PC-9 (cell line): ENCODE measurements at regions not wholly inside any gene's neighbourhood (a gene's known extent, or its start where the extent isn't known, plus 50 kb on each side); places are given as distances from the start of the nearest gene placed in this dataset.
"Not testable (repeated sequence)": the region's sequence is repeated elsewhere in the genome, so short reads cannot be mapped to it uniquely, and the experiment has no call there.

Experiments used
- BruUV-seq: library from RNA; stranded (reverse); fragments of 400-500 nt; replicated peaks from 2 replicates; lab custom pipeline; 2021; lab: Mats Ljungman, UMichigan
- CTCF ChIA-PET: fragments of 300-600 bp; sonication (Branson Sonifier 250); formaldehyde crosslinking; loops from one replicate; lab custom pipeline; 2022; ENCODE audit warnings: antibody characterized with exemption; lab: Charles Lee
- POLR2A ChIA-PET: fragments of 300-600 bp; sonication (Branson Sonifier 250); formaldehyde crosslinking; loops from one replicate; lab custom pipeline; 2022; ENCODE audit warnings: antibody characterized with exemption; ENCODE audit not compliant: unreplicated experiment; lab: Charles Lee
- DNase-seq, 2 experiments: peaks; one replicate each; pipeline versions ENCODE4 v3.0.0 to v3.0.0-alpha.2; 2015 to 2022; ENCODE audit warnings: mixed read lengths in 1 of 2
- H2AFZ ChIP-seq: fragments of 200-600 bp; sonication (generic); 2 replicates; pipeline ENCODE4 v1.8.1; 2017; ENCODE audit warnings: antibody characterized with exemption
- H3F3A ChIP-seq: fragments of 200-600 bp; sonication (generic); 2 replicates; pipeline ENCODE4 v1.8.1; 2017; ENCODE audit warnings: antibody characterized with exemption, mild to moderate bottlenecking, low read depth; ENCODE audit not compliant: insufficient read depth
- H3K27ac ChIP-seq: fragments of 200-600 bp; sonication (generic); 2 replicates; pipeline ENCODE4 v1.6.1; 2016; ENCODE audit warnings: mixed run types
- H3K27me3 ChIP-seq: fragments of 200-600 bp; sonication (generic); 2 replicates; pipeline ENCODE4 v1.6.1; 2016; ENCODE audit warnings: low read depth, mixed run types; ENCODE audit not compliant: insufficient read depth
- H3K36me3 ChIP-seq: fragments of 200-600 bp; sonication (generic); 2 replicates; pipeline ENCODE4 v1.6.1; 2016; ENCODE audit warnings: low read depth, mixed run types
- H3K4me1 ChIP-seq: fragments of 200-600 bp; sonication (generic); replicated peaks from 2 replicates; pipeline ENCODE4 v1.6.1; 2016; ENCODE audit warnings: mixed run types; ENCODE audit not compliant: insufficient read depth
- H3K4me2 ChIP-seq: fragments of 200-600 bp; sonication (generic); 2 replicates; pipeline ENCODE4 v1.6.1; 2017; ENCODE audit warnings: mixed run types
- H3K4me3 ChIP-seq: fragments of 200-600 bp; sonication (generic); 2 replicates; pipeline ENCODE4 v1.6.1; 2016; ENCODE audit warnings: mixed run types
- H3K79me2 ChIP-seq: fragments of 200-600 bp; sonication (generic); 2 replicates; pipeline ENCODE4 v1.6.1; 2017; ENCODE audit warnings: low read depth, mixed run types
- H3K9me2 ChIP-seq: fragments of 200-600 bp; sonication (generic); 2 replicates; pipeline ENCODE4 v1.8.1; 2017; ENCODE audit warnings: mild to moderate bottlenecking; ENCODE audit not compliant: insufficient read depth
- H3K9me3 ChIP-seq: fragments of 200-600 bp; sonication (generic); 2 replicates; pipeline ENCODE4 v1.8.1; 2016; ENCODE audit warnings: low read depth; ENCODE audit not compliant: insufficient read depth
- H4K20me1 ChIP-seq: fragments of 200-600 bp; sonication (generic); 2 replicates; pipeline ENCODE4 v1.8.1; 2017; ENCODE audit not compliant: insufficient read depth
- intact Hi-C: fragments of 100-400 bp; cut with micrococcal nuclease; formaldehyde crosslinking; loops from one replicate; pipeline ENCODE4 v1.10.0; 2022; ENCODE audit not compliant: unreplicated experiment

DNA sequence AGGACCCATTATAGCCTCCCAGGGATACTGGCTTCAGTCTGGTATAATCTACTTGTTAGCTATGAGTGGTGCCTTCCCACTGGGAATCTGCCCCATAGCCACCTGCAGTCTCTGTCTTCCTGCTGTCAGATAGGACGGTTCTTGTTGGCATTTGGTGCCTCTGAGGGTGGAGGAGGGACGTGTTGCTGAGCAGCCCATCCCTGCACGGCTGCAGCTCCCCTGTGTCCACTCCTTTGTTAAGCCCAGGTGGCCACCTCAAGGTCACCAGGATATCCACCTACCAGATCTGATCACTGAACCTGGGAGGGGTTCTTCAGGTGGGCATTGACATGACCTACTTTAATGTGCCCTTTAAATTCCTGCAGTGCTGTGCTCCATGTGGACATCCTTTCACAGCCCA, 1714.2 kb downstream of the SPATA31A7 start:
- DNase-seq, H2AFZ ChIP-seq, H3K9me2 ChIP-seq, BruUV-seq, CTCF ChIA-PET, H3K27ac ChIP-seq, intact Hi-C loops, H3K36me3 ChIP-seq, H3K4me3 ChIP-seq, H3K27me3 ChIP-seq, H3K4me1 ChIP-seq, H3F3A ChIP-seq, POLR2A ChIA-PET, H4K20me1 ChIP-seq, H3K4me2 ChIP-seq, H3K9me3 ChIP-seq, H3K79me2 ChIP-seq: not testable (repeated sequence)

DNA sequence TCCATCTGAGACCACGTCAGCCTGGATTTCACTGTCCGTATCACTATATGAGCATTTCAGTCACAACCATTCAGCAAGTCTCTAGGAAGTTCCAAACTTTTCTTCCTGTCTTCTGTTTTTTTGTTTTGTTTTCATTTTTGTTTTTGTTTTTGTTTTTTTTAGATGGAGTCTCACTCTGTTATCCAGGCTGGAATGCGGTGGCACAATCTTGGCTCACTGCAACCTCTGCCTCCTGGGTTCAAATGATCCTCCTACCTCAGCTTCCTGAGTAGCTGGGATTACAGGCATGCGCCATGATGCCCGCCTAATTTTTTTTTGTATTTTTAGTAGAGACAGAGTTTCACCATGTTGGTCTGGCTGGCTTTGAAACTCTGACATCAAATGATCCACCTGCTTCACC, 1715.9 kb downstream of the SPATA31A7 start:
- H2AFZ ChIP-seq, intact Hi-C loops, H3K9me2 ChIP-seq, H3K27me3 ChIP-seq, H3K4me3 ChIP-seq, H3K79me2 ChIP-seq, CTCF ChIA-PET, DNase-seq, BruUV-seq, H3K4me2 ChIP-seq, H3K27ac ChIP-seq, H4K20me1 ChIP-seq, H3K9me3 ChIP-seq, POLR2A ChIA-PET, H3K36me3 ChIP-seq, H3F3A ChIP-seq, H3K4me1 ChIP-seq: not testable (repeated sequence)

DNA sequence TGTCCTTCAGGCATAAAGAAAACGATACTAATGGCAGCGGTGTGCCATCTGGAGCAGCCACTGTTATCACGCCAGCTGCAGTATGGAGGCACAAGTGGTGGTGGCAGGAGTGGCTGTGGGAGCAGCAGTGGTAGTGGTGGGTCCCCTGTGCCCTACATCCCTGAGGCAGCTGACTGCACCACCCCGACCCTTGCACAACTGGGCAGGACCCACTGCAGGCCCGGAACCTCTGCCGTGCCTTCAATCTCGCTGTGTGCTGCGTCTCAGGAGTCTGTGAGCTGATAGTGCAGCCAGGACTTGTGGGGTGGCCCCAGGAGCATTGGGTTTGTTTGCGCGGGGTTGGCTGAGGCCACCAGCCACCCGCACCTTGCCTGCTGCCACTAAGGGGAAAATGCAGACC, 1718.0 kb downstream of the SPATA31A7 start:
- CTCF ChIA-PET, H3K36me3 ChIP-seq, DNase-seq, H4K20me1 ChIP-seq, BruUV-seq, H3K79me2 ChIP-seq, POLR2A ChIA-PET, intact Hi-C loops, H3K4me2 ChIP-seq, H2AFZ ChIP-seq, H3K4me3 ChIP-seq, H3K27me3 ChIP-seq, H3K9me3 ChIP-seq, H3K27ac ChIP-seq, H3K4me1 ChIP-seq, H3K9me2 ChIP-seq, H3F3A ChIP-seq: not testable (repeated sequence)

DNA sequence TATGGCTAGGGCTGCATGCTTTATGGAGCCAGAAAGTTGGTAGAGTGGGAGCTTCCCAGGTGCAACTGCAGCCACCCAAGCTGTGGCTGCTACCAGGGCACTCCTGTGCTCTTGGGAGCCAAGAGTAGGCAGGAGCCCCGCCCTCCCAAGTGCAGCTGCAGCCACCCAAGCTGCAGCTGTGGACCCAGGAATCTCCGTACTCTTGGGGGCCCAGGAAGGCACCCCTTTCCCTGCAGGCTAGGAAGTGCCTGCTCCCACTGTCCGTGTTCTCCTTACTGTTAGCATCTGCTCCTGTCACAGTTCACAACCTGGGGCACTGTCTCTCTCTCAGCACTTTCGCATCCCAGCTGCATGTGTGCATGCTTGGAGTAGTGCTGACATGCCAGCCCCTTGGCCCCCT, 1718.4 kb downstream of the SPATA31A7 start:
- CTCF ChIA-PET, intact Hi-C loops, POLR2A ChIA-PET, H3F3A ChIP-seq, H3K27me3 ChIP-seq, H3K36me3 ChIP-seq, H4K20me1 ChIP-seq, BruUV-seq, H2AFZ ChIP-seq, H3K9me3 ChIP-seq, H3K9me2 ChIP-seq, H3K79me2 ChIP-seq, H3K4me1 ChIP-seq, H3K4me3 ChIP-seq, H3K27ac ChIP-seq, H3K4me2 ChIP-seq, DNase-seq: not testable (repeated sequence)

DNA sequence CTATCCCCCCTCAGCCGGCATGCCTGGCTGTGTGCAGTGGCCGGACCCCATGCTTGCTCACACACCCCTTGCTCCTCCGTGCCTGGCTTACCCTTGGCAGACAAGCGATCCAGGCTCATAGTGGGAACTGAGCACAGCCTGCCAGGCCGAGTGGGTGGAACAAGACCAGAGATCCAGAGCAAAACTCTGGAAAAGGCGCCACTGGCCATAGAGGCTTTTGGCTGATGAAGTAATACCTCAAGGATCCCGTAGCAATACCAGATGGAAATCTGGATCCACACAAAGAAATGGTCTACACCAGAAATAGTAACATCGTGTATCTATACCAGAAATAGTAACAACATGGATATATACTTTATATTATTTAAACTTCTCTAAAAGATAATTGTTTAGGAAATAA, 1719.6 kb downstream of the SPATA31A7 start:
- H3K9me2 ChIP-seq, DNase-seq, BruUV-seq, H3K9me3 ChIP-seq, H3K36me3 ChIP-seq, H3K4me2 ChIP-seq, H3K4me1 ChIP-seq, H3F3A ChIP-seq, H3K79me2 ChIP-seq, POLR2A ChIA-PET, H4K20me1 ChIP-seq, H3K27ac ChIP-seq, CTCF ChIA-PET, H3K4me3 ChIP-seq, H2AFZ ChIP-seq, H3K27me3 ChIP-seq, intact Hi-C loops: not testable (repeated sequence)

DNA sequence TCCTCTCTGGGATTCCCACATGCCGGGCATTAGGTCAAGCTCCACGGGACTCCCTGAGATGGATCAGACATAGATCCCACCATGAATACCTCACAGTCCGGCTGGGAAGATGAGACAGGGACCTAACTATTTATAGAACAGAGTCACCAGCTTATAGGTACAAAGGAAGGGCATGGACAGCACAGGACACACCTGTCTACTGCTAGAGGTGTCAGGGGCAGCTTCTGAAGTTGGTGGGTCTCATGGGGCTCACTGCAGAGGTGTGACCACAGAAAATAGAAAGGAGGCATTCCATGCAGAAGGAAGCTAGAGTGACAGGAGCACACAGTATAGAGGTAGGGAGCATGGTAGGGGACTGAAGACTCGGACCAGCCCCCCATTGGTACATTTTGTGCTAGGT, 1722.4 kb downstream of the SPATA31A7 start:
- H3K4me3 ChIP-seq, H3K79me2 ChIP-seq, H2AFZ ChIP-seq, H3K27me3 ChIP-seq, POLR2A ChIA-PET, intact Hi-C loops, H3K9me3 ChIP-seq, H3K27ac ChIP-seq, H3K4me1 ChIP-seq, H3K4me2 ChIP-seq, DNase-seq, BruUV-seq, H4K20me1 ChIP-seq, H3K9me2 ChIP-seq, H3K36me3 ChIP-seq, H3F3A ChIP-seq, CTCF ChIA-PET: not testable (repeated sequence)

DNA sequence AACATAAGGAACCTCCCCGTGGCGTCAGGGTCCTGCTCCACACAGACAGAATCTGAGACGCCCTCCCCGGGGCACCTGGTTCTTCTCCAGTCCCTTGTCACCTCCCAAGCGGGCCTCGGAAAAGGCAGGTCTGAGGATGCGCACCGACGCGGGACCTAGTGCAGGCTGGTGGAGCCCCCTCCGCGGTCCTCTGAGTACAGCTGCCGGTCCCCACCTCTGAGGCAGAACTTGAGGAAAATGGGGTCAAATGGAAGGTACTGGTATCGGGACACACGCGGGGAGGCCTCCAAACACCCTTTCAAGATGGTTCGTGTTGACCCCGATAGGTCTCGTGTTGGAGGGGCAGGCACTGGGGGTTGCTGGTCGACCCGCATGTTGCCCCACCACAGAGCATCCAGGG, 1725.3 kb downstream of the SPATA31A7 start:
- H3F3A ChIP-seq, DNase-seq, H3K4me1 ChIP-seq, H3K9me2 ChIP-seq, POLR2A ChIA-PET, H3K9me3 ChIP-seq, H3K4me3 ChIP-seq, BruUV-seq, H3K27ac ChIP-seq, CTCF ChIA-PET, H4K20me1 ChIP-seq, intact Hi-C loops, H3K79me2 ChIP-seq, H3K36me3 ChIP-seq, H3K27me3 ChIP-seq, H2AFZ ChIP-seq, H3K4me2 ChIP-seq: not testable (repeated sequence)

DNA sequence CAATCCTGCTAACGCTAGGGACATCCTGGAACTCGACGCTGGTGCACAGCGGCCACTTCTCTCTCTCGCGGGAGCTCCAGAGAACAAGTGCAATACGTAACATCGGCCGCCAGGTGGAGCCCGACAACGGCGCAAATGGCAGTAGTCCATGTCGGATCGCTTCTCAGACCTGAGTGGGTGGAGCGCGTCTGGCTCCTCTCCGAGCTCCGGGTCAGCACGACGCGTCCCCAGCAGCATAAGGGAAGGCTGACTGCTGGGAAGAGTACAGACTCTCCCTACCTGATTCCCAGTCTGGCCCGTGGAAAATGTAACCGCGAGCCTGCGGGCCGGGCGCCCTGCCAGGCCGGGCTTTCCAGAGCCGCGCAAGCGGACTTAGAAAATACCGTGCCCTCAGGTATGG, 1725.8 kb downstream of the SPATA31A7 start:
- H3K27ac ChIP-seq, H3K36me3 ChIP-seq, H3K4me3 ChIP-seq, DNase-seq, H3K27me3 ChIP-seq, H3K79me2 ChIP-seq, CTCF ChIA-PET, H3F3A ChIP-seq, BruUV-seq, POLR2A ChIA-PET, H3K4me2 ChIP-seq, H3K9me3 ChIP-seq, H3K4me1 ChIP-seq, H2AFZ ChIP-seq, H4K20me1 ChIP-seq, intact Hi-C loops, H3K9me2 ChIP-seq: not testable (repeated sequence)
